H9 (cell line): ENCODE measurements at regions not wholly inside any gene's neighbourhood (a gene's known extent, or its start where the extent isn't known, plus 50 kb on each side); places are given as distances from the start of the nearest gene placed in this dataset.

Source experiments
- DNase-seq: peaks from one replicate; pipeline ENCODE4 v3.0.0-alpha.2; 2017
- H2AFZ ChIP-seq: one replicate; pipeline ENCODE4 v1.6.1; 2013; ENCODE audit warnings: mild to moderate bottlenecking, low read length, control low read depth, moderate library complexity
- H2AK5ac ChIP-seq: 2 replicates; pipeline ENCODE4 v1.6.1; 2013; ENCODE audit warnings: low read length, control low read depth, mixed read lengths; ENCODE audit not compliant: insufficient read length
- H2BK120ac ChIP-seq: one replicate; pipeline ENCODE4 v1.6.1; 2013; ENCODE audit warnings: low read depth, mild to moderate bottlenecking, low read length, control low read depth, inconsistent platforms; ENCODE audit not compliant: poor library complexity, severe bottlenecking
- H2BK12ac ChIP-seq: 2 replicates; pipeline ENCODE4 v1.6.1; 2013; ENCODE audit warnings: low read length, control low read depth, mixed read lengths, low read depth; ENCODE audit not compliant: insufficient read length
- H2BK15ac ChIP-seq: 2 replicates; pipeline ENCODE4 v1.6.1; 2013; ENCODE audit warnings: low read depth, low read length, control low read depth
- H2BK20ac ChIP-seq: one replicate; pipeline ENCODE4 v1.6.1; 2013; ENCODE audit warnings: low read depth, mild to moderate bottlenecking, low read length, control low read depth, inconsistent platforms; ENCODE audit not compliant: poor library complexity, severe bottlenecking
- H2BK5ac ChIP-seq: 2 replicates; pipeline ENCODE4 v1.6.1; 2013; ENCODE audit warnings: low read length, control low read depth, mixed read lengths; ENCODE audit not compliant: insufficient read length
- H3K14ac ChIP-seq: 2 replicates; pipeline ENCODE4 v1.6.1; 2013; ENCODE audit warnings: low read length, control low read depth; ENCODE audit not compliant: insufficient read depth
- H3K18ac ChIP-seq: 2 replicates; pipeline ENCODE4 v1.6.1; 2013; ENCODE audit warnings: low read depth, mild to moderate bottlenecking, mixed read lengths, low read length, control low read depth; ENCODE audit not compliant: insufficient read length
- H3K23ac ChIP-seq: 2 replicates; pipeline ENCODE4 v1.6.1; 2013; ENCODE audit warnings: low read length, control low read depth, mixed read lengths, low read depth; ENCODE audit not compliant: insufficient read length
- H3K23me2 ChIP-seq: 2 replicates; pipeline ENCODE4 v1.6.1; 2013; ENCODE audit warnings: low read depth, mild to moderate bottlenecking, mixed read lengths, low read length, control low read depth; ENCODE audit not compliant: insufficient read length, poor library complexity, severe bottlenecking
- H3K27ac ChIP-seq: 2 replicates; pipeline ENCODE4 v1.5.1; 2013; ENCODE audit warnings: low read length, control low read depth, mixed read lengths, low read depth; ENCODE audit not compliant: insufficient read length
- H3K27me3 ChIP-seq: 2 replicates; pipeline ENCODE4 v1.6.1; 2013; ENCODE audit warnings: low read length, control low read depth, inconsistent platforms; ENCODE audit not compliant: insufficient read depth
- H3K4ac ChIP-seq: 2 replicates; pipeline ENCODE4 v1.6.1; 2013; ENCODE audit warnings: low read depth, mild to moderate bottlenecking, control low read depth, inconsistent platforms, low read length, moderate library complexity
- H3K4me1 ChIP-seq: 2 replicates; pipeline ENCODE4 v1.6.1; 2013; ENCODE audit warnings: low read length, control low read depth, inconsistent platforms; ENCODE audit not compliant: insufficient read depth
- H3K4me2 ChIP-seq: 2 replicates; pipeline ENCODE4 v1.6.1; 2013; ENCODE audit warnings: low read length, control low read depth, mixed read lengths; ENCODE audit not compliant: insufficient read length, insufficient read depth
- H3K56ac ChIP-seq: 2 replicates; pipeline ENCODE4 v1.6.1; 2013; ENCODE audit warnings: low read depth, mild to moderate bottlenecking, mixed read lengths, low read length, control low read depth; ENCODE audit not compliant: insufficient read length
- H3K79me1 ChIP-seq: 2 replicates; pipeline ENCODE4 v1.6.1; 2013; ENCODE audit warnings: low read depth, mild to moderate bottlenecking, moderate library complexity, low read length, control low read depth, inconsistent platforms; ENCODE audit not compliant: insufficient read depth, poor library complexity, severe bottlenecking
- H3K79me2 ChIP-seq: 2 replicates; pipeline ENCODE4 v1.6.1; 2013; ENCODE audit warnings: low read length, control low read depth, inconsistent platforms; ENCODE audit not compliant: insufficient read depth
- H3K9ac ChIP-seq: 2 replicates; pipeline ENCODE4 v1.6.1; 2013; ENCODE audit warnings: low read length, control low read depth, mixed read lengths; ENCODE audit not compliant: insufficient read length; ENCODE audit errors: extremely low read depth
- H3K9me3 ChIP-seq: one replicate; pipeline ENCODE4 v1.6.1; 2013; ENCODE audit warnings: low read depth, low read length, inconsistent platforms; ENCODE audit not compliant: control insufficient read depth
- H3T11ph ChIP-seq: one replicate; pipeline ENCODE4 v1.6.1; 2013; ENCODE audit warnings: mild to moderate bottlenecking, low read length, control low read depth, inconsistent platforms
- H4K20me1 ChIP-seq: one replicate; pipeline ENCODE4 v1.6.1; 2013; ENCODE audit not compliant: control insufficient read depth, insufficient read length, insufficient read depth
- H4K5ac ChIP-seq: 2 replicates; pipeline ENCODE4 v1.6.1; 2013; ENCODE audit warnings: low read depth, mild to moderate bottlenecking, mixed read lengths, low read length, control low read depth; ENCODE audit not compliant: insufficient read length
- H4K8ac ChIP-seq: replicated peaks from 2 replicates; pipeline ENCODE4 v1.6.1; 2013; ENCODE audit warnings: low read length, control low read depth, mixed read lengths, low read depth; ENCODE audit not compliant: insufficient read length
- H4K91ac ChIP-seq: 2 replicates; pipeline ENCODE4 v1.6.1; 2013; ENCODE audit warnings: low read depth, mild to moderate bottlenecking, moderate library complexity, mixed read lengths, low read length, control low read depth; ENCODE audit not compliant: insufficient read length
- H3K27ac Mint-ChIP-seq, 3 experiments: 2 replicates in 2 of 3; 3 replicates in 1 of 3; pipeline ENCODE4 v1.8.0; 2020 to 2021; ENCODE audit warnings: mixed read lengths in 3 of 3, mild to moderate bottlenecking in 1 of 3, moderate library complexity in 1 of 3
- H3K27me3 Mint-ChIP-seq: 2 replicates; pipeline ENCODE4 v1.8.0; 2021; ENCODE audit warnings: low read depth, mild to moderate bottlenecking, moderate library complexity, mixed read lengths
- H3K36me3 Mint-ChIP-seq, 3 experiments: 2 replicates in 2 of 3; 3 replicates in 1 of 3; pipeline ENCODE4 v1.8.0; 2020 to 2021; ENCODE audit warnings: low read depth in 3 of 3, mixed read lengths in 3 of 3; ENCODE audit not compliant: insufficient read depth in 1 of 3
- H3K4me1 Mint-ChIP-seq, 2 experiments: 2 replicates each; pipeline ENCODE4 v1.8.0; 2020; ENCODE audit warnings: mixed read lengths in 2 of 2
- H3K4me3 Mint-ChIP-seq, 2 experiments: 2 replicates in 1 of 2; 3 replicates in 1 of 2; pipeline ENCODE4 v1.8.0; 2020 to 2021; ENCODE audit warnings: mild to moderate bottlenecking in 2 of 2, mixed read lengths in 2 of 2, moderate library complexity in 1 of 2
- H3K9me3 Mint-ChIP-seq, 2 experiments: 2 replicates in 1 of 2; 3 replicates in 1 of 2; pipeline ENCODE4 v1.8.0; 2020; ENCODE audit warnings: mild to moderate bottlenecking in 2 of 2, mixed read lengths in 2 of 2, moderate library complexity in 1 of 2
- TF ChIP-seq, protein P1 (sequence below): fragments of 200-600 bp; sonication (generic); conservative IDR thresholded peaks from 3 replicates; pipeline ENCODE4 v1.8.0; 2021; ENCODE audit warnings: antibody characterized with exemption, mild to moderate bottlenecking

DNA sequence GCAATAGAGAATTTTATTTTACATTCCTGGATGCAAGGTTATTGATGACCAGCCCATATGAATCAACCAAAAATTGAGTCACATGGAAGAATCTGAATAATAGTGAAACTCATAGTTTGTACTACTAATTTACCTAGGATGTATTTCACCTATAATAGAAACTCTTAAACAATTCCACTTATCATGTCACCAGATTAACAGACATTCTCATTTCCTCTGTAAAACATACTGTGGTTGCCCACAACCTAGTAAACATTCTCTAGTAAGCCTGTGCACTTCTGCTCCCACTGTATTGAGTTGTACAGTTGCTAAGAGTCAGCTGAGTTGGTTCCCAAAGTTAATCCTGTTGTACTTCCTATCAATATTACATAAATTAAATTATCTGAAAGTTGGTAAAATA is 196.6 kb upstream of the TMTC1 start:
- Histone ChIP-seq H4K5ac (no peak overlapping the region), H3K9ac (no peak overlapping the region), H3K27ac (no peak overlapping the region), H3K9me3 (no peaks in the 10 kb centered on the region), H2BK20ac (no peak overlapping the region), H2BK120ac (no peak overlapping the region), H3K4me2 (no peak overlapping the region), H4K20me1 (no peaks in the 10 kb centered on the region), H2AK5ac (no peak overlapping the region), H2BK15ac (no peak overlapping the region), H3K79me1 (no peaks in the 10 kb centered on the region), H3K4ac (no peak overlapping the region), H3K23me2 (no peaks in the 10 kb centered on the region), H4K91ac (no peak overlapping the region), H2BK5ac (no peak overlapping the region), H4K8ac (no peak overlapping the region), H2AFZ (no peak overlapping the region), H3K23ac (no peak overlapping the region), H2BK12ac (no peak overlapping the region), H3K4me1 (no peaks in the 10 kb centered on the region), H3K14ac (no peak overlapping the region), H3K79me2 (no peaks in the 10 kb centered on the region), H3T11ph (no peak overlapping the region), H3K27me3 (no peaks in the 10 kb centered on the region), H3K56ac (no peak overlapping the region), H3K18ac (no peak overlapping the region)
- peaks cover 0 to 2% (median 0%) of the 10 kb centered on the region in 3 experiments; a peak in 2 of 7 replicates for H3K36me3 Mint-ChIP-seq
- H3K9me3 Mint-ChIP-seq, result peaks cover 0 to 3% of the 10 kb centered on the region in 2 experiments; a peak in 1 of 5 replicates
- no peak overlapping the region for H3K27ac Mint-ChIP-seq
- no peak overlapping the region for H3K4me3 Mint-ChIP-seq
- TF ChIP-seq, protein P1, sequence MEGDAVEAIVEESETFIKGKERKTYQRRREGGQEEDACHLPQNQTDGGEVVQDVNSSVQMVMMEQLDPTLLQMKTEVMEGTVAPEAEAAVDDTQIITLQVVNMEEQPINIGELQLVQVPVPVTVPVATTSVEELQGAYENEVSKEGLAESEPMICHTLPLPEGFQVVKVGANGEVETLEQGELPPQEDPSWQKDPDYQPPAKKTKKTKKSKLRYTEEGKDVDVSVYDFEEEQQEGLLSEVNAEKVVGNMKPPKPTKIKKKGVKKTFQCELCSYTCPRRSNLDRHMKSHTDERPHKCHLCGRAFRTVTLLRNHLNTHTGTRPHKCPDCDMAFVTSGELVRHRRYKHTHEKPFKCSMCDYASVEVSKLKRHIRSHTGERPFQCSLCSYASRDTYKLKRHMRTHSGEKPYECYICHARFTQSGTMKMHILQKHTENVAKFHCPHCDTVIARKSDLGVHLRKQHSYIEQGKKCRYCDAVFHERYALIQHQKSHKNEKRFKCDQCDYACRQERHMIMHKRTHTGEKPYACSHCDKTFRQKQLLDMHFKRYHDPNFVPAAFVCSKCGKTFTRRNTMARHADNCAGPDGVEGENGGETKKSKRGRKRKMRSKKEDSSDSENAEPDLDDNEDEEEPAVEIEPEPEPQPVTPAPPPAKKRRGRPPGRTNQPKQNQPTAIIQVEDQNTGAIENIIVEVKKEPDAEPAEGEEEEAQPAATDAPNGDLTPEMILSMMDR, result no peak
- no peaks in the 10 kb centered on the region for H3K4me1 Mint-ChIP-seq
- H3K27me3 Mint-ChIP-seq, result no peaks in the 10 kb centered on the region
- DNase-seq, result no peak
